ENCODE measurements at regions not wholly inside any gene's neighbourhood (a gene's known extent, or its start where the extent isn't known, plus 50 kb on each side); places are given as distances from the start of the nearest gene placed in this dataset.

- TF ChIP-seq CTCF (IDR thresholded peaks at IDR 0.05; ENCODE audit: insufficient read depth, low read length) (no peak), REST (IDR thresholded peaks at IDR 0.05; ENCODE audit: insufficient replicate concordance, low read depth) (no peak), POLR2AphosphoS5 (IDR thresholded peaks at IDR 0.05; ENCODE audit: low read depth) (no peak), SPI1 (IDR thresholded peaks at IDR 0.05; ENCODE audit: borderline replicate concordance, low read depth) (no peak), GABPA (IDR thresholded peaks at IDR 0.05; ENCODE audit: low read depth) (no peak)
- no peak for DNase-seq (ENCODE audit: low read depth in 1 of 2, low spot score in 1 of 2)
- Histone ChIP-seq H3K27me3 (ENCODE audit: insufficient read depth, poor library complexity, severe bottlenecking) (no peaks in the 10 kb centered on the region), H3K4me3 (replicated peaks; ENCODE audit: insufficient read depth, low read length) (no peak overlapping the region), H3K27ac (replicated peaks) (no peak overlapping the region)
These were observed 546.9 kb upstream of the API5 start for GRCh38 chr11:42764936-42765335.

GRCh38 chr11:42768576-42768975, 543.2 kb upstream of the API5 start:
- no peak for TF ChIP-seq REST (IDR thresholded peaks at IDR 0.05; ENCODE audit: insufficient replicate concordance, low read depth)
- TF ChIP-seq SPI1 (IDR thresholded peaks at IDR 0.05; ENCODE audit: borderline replicate concordance, low read depth): no peak
- TF ChIP-seq GABPA (IDR thresholded peaks at IDR 0.05; ENCODE audit: low read depth): no peak
- TF ChIP-seq POLR2AphosphoS5 (IDR thresholded peaks at IDR 0.05; ENCODE audit: low read depth): no peak
- TF ChIP-seq CTCF (IDR thresholded peaks at IDR 0.05; ENCODE audit: insufficient read depth, low read length): no peak
- no peak overlapping the region for H3K27ac ChIP-seq (replicated peaks)
- H3K4me3 ChIP-seq (replicated peaks; ENCODE audit: insufficient read depth, low read length): no peak overlapping the region
- H3K27me3 ChIP-seq (ENCODE audit: insufficient read depth, poor library complexity, severe bottlenecking): no peaks in the 10 kb centered on the region
- DNase-seq (ENCODE audit: low read depth in 1 of 2, low spot score in 1 of 2): no peak

- peak; percentile 43 for TF ChIP-seq CTCF (IDR thresholded peaks at IDR 0.05; ENCODE audit: insufficient read depth, low read length)
- no peak for TF ChIP-seq SPI1 (IDR thresholded peaks at IDR 0.05; ENCODE audit: borderline replicate concordance, low read depth)
- no peak for TF ChIP-seq POLR2AphosphoS5 (IDR thresholded peaks at IDR 0.05; ENCODE audit: low read depth)
- TF ChIP-seq REST (IDR thresholded peaks at IDR 0.05; ENCODE audit: insufficient replicate concordance, low read depth): no peak
- no peak for TF ChIP-seq GABPA (IDR thresholded peaks at IDR 0.05; ENCODE audit: low read depth)
- Histone ChIP-seq H3K27me3 (ENCODE audit: insufficient read depth, poor library complexity, severe bottlenecking) (no peaks in the 10 kb centered on the region), H3K27ac (replicated peaks) (no peak overlapping the region), H3K4me3 (replicated peaks; ENCODE audit: insufficient read depth, low read length) (no peak overlapping the region)
- DNase-seq (ENCODE audit: low read depth in 1 of 2, low spot score in 1 of 2): peak in 1 of 2 experiments; percentile 11
These were observed 541.2 kb upstream of the API5 start for GRCh38 chr11:42770444-42771065.
